Left colon (tissue), 2 donors: ENCODE measurements at regions not wholly inside any gene's neighbourhood (a gene's known extent, or its start where the extent isn't known, plus 50 kb on each side); places are given as distances from the start of the nearest gene placed in this dataset.

Source experiments
- ATAC-seq: fragments of 200-7000 bp; cut with Tn5 transposase; one replicate; pipeline ENCODE4 v1.9.1; 2020; ENCODE audit warnings: mild to moderate bottlenecking, moderate library complexity
- DNase-seq, 2 donors: peaks; one replicate each; pipeline ENCODE4 v3.0.0-alpha.2; 2020
- intact Hi-C, 2 donors: fragments of 100-400 bp; cut with DNase I in 1 of 2; cut with micrococcal nuclease in 1 of 2; formaldehyde crosslinking; loops; one replicate each; pipeline versions ENCODE4 v1.11.2 to v1.14.0; 2022; cut with DNase I, micrococcal nuclease
- donor health status: DM: no; HTN: no; CAD: no.
- donor health status: DM: yes; HTN: yes; CAD: no.

- ATAC-seq, result no peak
- intact Hi-C loops, result no loop called here
- no peak for DNase-seq
These were observed 140.4 kb downstream of the OAT start for GRCh38 chr10:124278356-124278755.

- intact Hi-C loops, result no loop called here
- ATAC-seq (no peak), DNase-seq (no peak)
These were observed 145.6 kb downstream of the OAT start for GRCh38 chr10:124273141-124273540.

GRCh38 chr10:124271676-124272075 is 147.0 kb downstream of the OAT start:
- DNase-seq, result no peak
- ATAC-seq, result no peak
- intact Hi-C loops, result no loop called here

GRCh38 chr10:124270530-124271327 is 148.0 kb downstream of the OAT start:
- intact Hi-C loops, result no loop called here
- no peak for ATAC-seq
- DNase-seq, result no peak

- DNase-seq (no peak), ATAC-seq (no peak)
- intact Hi-C loops, result no loop called here
These were observed 149.7 kb downstream of the OAT start for GRCh38 chr10:124268976-124269375.

- ATAC-seq (no peak), DNase-seq (no peak)
- intact Hi-C loops, result no loop called here
These were observed 150.7 kb downstream of the OAT start for GRCh38 chr10:124267911-124268549.

- ATAC-seq (no peak), DNase-seq (no peak)
- intact Hi-C loops, result no loop called here
These were observed 151.4 kb downstream of the OAT start for GRCh38 chr10:124267231-124267885.

GRCh38 chr10:124266468-124267230 is 152.1 kb downstream of the OAT start:
- DNase-seq (no peak), ATAC-seq (no peak)
- intact Hi-C loops, result no loop called here

- ATAC-seq (no peak), DNase-seq (no peak)
- intact Hi-C loops, result no loop called here
These were observed 152.8 kb downstream of the OAT start for GRCh38 chr10:124265776-124266467.

GRCh38 chr10:124265391-124265745 is 153.4 kb downstream of the OAT start:
- intact Hi-C loops, result no loop called here
- ATAC-seq (no peak), DNase-seq (no peak)

- ATAC-seq, result no peak
- DNase-seq, result no peak
- intact Hi-C loops, result no loop called here
These were observed 153.9 kb downstream of the OAT start for GRCh38 chr10:124264711-124265390.

GRCh38 chr10:124264271-124264670 is 154.5 kb downstream of the OAT start:
- ATAC-seq, result no peak
- intact Hi-C loops, result no loop called here
- no peak for DNase-seq

GRCh38 chr10:124263726-124264125 is 155.0 kb downstream of the OAT start:
- ATAC-seq, result no peak
- no peak for DNase-seq
- intact Hi-C loops, result no loop called here

- DNase-seq (no peak), ATAC-seq (no peak)
- intact Hi-C loops, result no loop called here
These were observed 155.8 kb downstream of the OAT start for GRCh38 chr10:124262971-124263370.

GRCh38 chr10:124262234-124262865 is 156.4 kb downstream of the OAT start:
- DNase-seq, result no peak
- intact Hi-C loops, result no loop called here
- no peak for ATAC-seq

- intact Hi-C loops, result loop anchor here in 1 of 2 donors (10.0 kb wide), 1 partner anchor 254 kb away; no protein-coding TSS in a partner anchor
These were observed 159.4 kb downstream of the OAT start for GRCh38 chr10:124259139-124259825.

GRCh38 chr10:124257781-124258180 is 160.9 kb downstream of the OAT start:
- DNase-seq (no peak), ATAC-seq (no peak)
- intact Hi-C loops, result loop anchor here in 1 of 2 donors (10.0 kb wide), 1 partner anchor 253 kb away; no protein-coding TSS in a partner anchor

More at GRCh38 chr10:124259139-124259825, 159.4 kb downstream of the OAT start:
- no peak for ATAC-seq
- peak in 1 of 2 donors; percentile 25 for DNase-seq
